MG63 (cell line): ENCODE measurements at regions not wholly inside any gene's neighbourhood (a gene's known extent, or its start where the extent isn't known, plus 50 kb on each side); places are given as distances from the start of the nearest gene placed in this dataset.

Experiments used
- DNase-seq: peaks from one replicate; pipeline ENCODE4 v3.0.0-alpha.2; 2020
- H3K27me3 ChIP-seq: fragments of 250-450 bp; sonication (Bioruptor Pico); 2 replicates; pipeline ENCODE4 v1.5.1; 2020; ENCODE audit warnings: mild to moderate bottlenecking, moderate library complexity
- H3K36me3 ChIP-seq: fragments of 250-450 bp; sonication (Bioruptor Pico); 2 replicates; pipeline ENCODE4 v1.5.1; 2020; ENCODE audit warnings: mild to moderate bottlenecking, moderate library complexity
- H3K4me3 ChIP-seq: fragments of 250-450 bp; sonication (Bioruptor Pico); 2 replicates; pipeline ENCODE4 v1.5.1; 2020; ENCODE audit warnings: mild to moderate bottlenecking, moderate library complexity
- H3K9me3 ChIP-seq: fragments of 250-450 bp; sonication (Bioruptor Pico); 2 replicates; pipeline ENCODE4 v1.5.1; 2020; ENCODE audit warnings: mild to moderate bottlenecking, moderate library complexity

GRCh38 chr4:83704786-83705185 is 168.9 kb downstream of the GPAT3 start:
- Histone ChIP-seq H3K36me3 (no peaks in the 10 kb centered on the region), H3K27me3 (no peaks in the 10 kb centered on the region), H3K4me3 (no peak overlapping the region), H3K9me3 (no peaks in the 10 kb centered on the region)
- no peak for DNase-seq

- H3K4me3 ChIP-seq = no peak overlapping the region
- no peak for DNase-seq
- H3K36me3 ChIP-seq = no peaks in the 10 kb centered on the region
- no peaks in the 10 kb centered on the region for H3K27me3 ChIP-seq
- no peaks in the 10 kb centered on the region for H3K9me3 ChIP-seq
Observed at GRCh38 chr4:83703752-83704151, 167.8 kb downstream of the GPAT3 start.

- no peak overlapping the region for H3K4me3 ChIP-seq
- no peaks in the 10 kb centered on the region for H3K36me3 ChIP-seq
- DNase-seq = no peak
- no peaks in the 10 kb centered on the region for H3K27me3 ChIP-seq
- no peaks in the 10 kb centered on the region for H3K9me3 ChIP-seq
Observed at GRCh38 chr4:83701041-83701440, 165.1 kb downstream of the GPAT3 start.

GRCh38 chr4:83699358-83699757 is 163.4 kb downstream of the GPAT3 start:
- DNase-seq = no peak
- no peaks in the 10 kb centered on the region for H3K36me3 ChIP-seq
- H3K4me3 ChIP-seq = no peak overlapping the region
- no peaks in the 10 kb centered on the region for H3K9me3 ChIP-seq
- no peaks in the 10 kb centered on the region for H3K27me3 ChIP-seq

GRCh38 chr4:83692028-83692427 is 156.1 kb downstream of the GPAT3 start:
- Histone ChIP-seq H3K9me3 (no peaks in the 10 kb centered on the region), H3K27me3 (no peaks in the 10 kb centered on the region), H3K36me3 (no peaks in the 10 kb centered on the region), H3K4me3 (no peak overlapping the region)
- DNase-seq = no peak

- peak; percentile 42 for DNase-seq
- no peaks in the 10 kb centered on the region for H3K9me3 ChIP-seq
- no peaks in the 10 kb centered on the region for H3K27me3 ChIP-seq
Observed at GRCh38 chr4:83686166-83686565, 150.3 kb downstream of the GPAT3 start.

GRCh38 chr4:83679692-83680091 is 143.8 kb downstream of the GPAT3 start:
- no peak for DNase-seq

More at GRCh38 chr4:83686166-83686565, 150.3 kb downstream of the GPAT3 start:
- no peak overlapping the region for H3K4me3 ChIP-seq
- H3K36me3 ChIP-seq = no peaks in the 10 kb centered on the region

GRCh38 chr4:83679254-83679653 is 143.3 kb downstream of the GPAT3 start:
- H3K27me3 ChIP-seq = no peaks in the 10 kb centered on the region
- no peak overlapping the region for H3K4me3 ChIP-seq
- H3K9me3 ChIP-seq = no peaks in the 10 kb centered on the region
- no peaks in the 10 kb centered on the region for H3K36me3 ChIP-seq
- no peak for DNase-seq

More at GRCh38 chr4:83679692-83680091, 143.8 kb downstream of the GPAT3 start:
- no peak overlapping the region for H3K4me3 ChIP-seq
- H3K9me3 ChIP-seq = no peaks in the 10 kb centered on the region
- H3K27me3 ChIP-seq = no peaks in the 10 kb centered on the region
- no peaks in the 10 kb centered on the region for H3K36me3 ChIP-seq

- no peak for DNase-seq
- no peaks in the 10 kb centered on the region for H3K36me3 ChIP-seq
Observed at GRCh38 chr4:83677656-83678055, 141.7 kb downstream of the GPAT3 start.

GRCh38 chr4:83664741-83665140 is 128.8 kb downstream of the GPAT3 start:
- Histone ChIP-seq H3K4me3 (no peak overlapping the region), H3K36me3 (no peaks in the 10 kb centered on the region), H3K9me3 (no peaks in the 10 kb centered on the region), H3K27me3 (no peaks in the 10 kb centered on the region)
- DNase-seq = no peak

More at GRCh38 chr4:83677656-83678055, 141.7 kb downstream of the GPAT3 start:
- no peak overlapping the region for H3K4me3 ChIP-seq
- H3K9me3 ChIP-seq = no peaks in the 10 kb centered on the region
- no peaks in the 10 kb centered on the region for H3K27me3 ChIP-seq

- Histone ChIP-seq H3K27me3 (no peaks in the 10 kb centered on the region), H3K9me3 (no peaks in the 10 kb centered on the region), H3K4me3 (no peak overlapping the region), H3K36me3 (no peaks in the 10 kb centered on the region)
- DNase-seq = no peak
Observed at GRCh38 chr4:83664071-83664470, 128.2 kb downstream of the GPAT3 start.

GRCh38 chr4:83662204-83662603 is 126.3 kb downstream of the GPAT3 start:
- Histone ChIP-seq H3K36me3 (no peaks in the 10 kb centered on the region), H3K9me3 (no peaks in the 10 kb centered on the region), H3K27me3 (no peaks in the 10 kb centered on the region), H3K4me3 (no peak overlapping the region)
- no peak for DNase-seq

GRCh38 chr4:83661359-83661758 is 125.5 kb downstream of the GPAT3 start:
- Histone ChIP-seq H3K9me3 (no peaks in the 10 kb centered on the region), H3K4me3 (no peak overlapping the region), H3K36me3 (no peaks in the 10 kb centered on the region), H3K27me3 (no peaks in the 10 kb centered on the region)
- DNase-seq = no peak

GRCh38 chr4:83660578-83660977 is 124.7 kb downstream of the GPAT3 start:
- H3K4me3 ChIP-seq = no peak overlapping the region
- H3K36me3 ChIP-seq = no peaks in the 10 kb centered on the region
- H3K9me3 ChIP-seq = no peaks in the 10 kb centered on the region
- DNase-seq = no peak
- no peaks in the 10 kb centered on the region for H3K27me3 ChIP-seq

- H3K27me3 ChIP-seq = no peaks in the 10 kb centered on the region
- no peaks in the 10 kb centered on the region for H3K9me3 ChIP-seq
- no peak overlapping the region for H3K4me3 ChIP-seq
- no peaks in the 10 kb centered on the region for H3K36me3 ChIP-seq
- DNase-seq = no peak
Observed at GRCh38 chr4:83658806-83659205, 122.9 kb downstream of the GPAT3 start.

GRCh38 chr4:83657336-83657735 is 121.4 kb downstream of the GPAT3 start:
- no peaks in the 10 kb centered on the region for H3K9me3 ChIP-seq
- no peaks in the 10 kb centered on the region for H3K27me3 ChIP-seq
- H3K4me3 ChIP-seq = no peak overlapping the region
- DNase-seq = no peak
- H3K36me3 ChIP-seq = no peaks in the 10 kb centered on the region
